ENCODE measurements at regions not wholly inside any gene's neighbourhood (a gene's known extent, or its start where the extent isn't known, plus 50 kb on each side); places are given as distances from the start of the nearest gene placed in this dataset.

DNA sequence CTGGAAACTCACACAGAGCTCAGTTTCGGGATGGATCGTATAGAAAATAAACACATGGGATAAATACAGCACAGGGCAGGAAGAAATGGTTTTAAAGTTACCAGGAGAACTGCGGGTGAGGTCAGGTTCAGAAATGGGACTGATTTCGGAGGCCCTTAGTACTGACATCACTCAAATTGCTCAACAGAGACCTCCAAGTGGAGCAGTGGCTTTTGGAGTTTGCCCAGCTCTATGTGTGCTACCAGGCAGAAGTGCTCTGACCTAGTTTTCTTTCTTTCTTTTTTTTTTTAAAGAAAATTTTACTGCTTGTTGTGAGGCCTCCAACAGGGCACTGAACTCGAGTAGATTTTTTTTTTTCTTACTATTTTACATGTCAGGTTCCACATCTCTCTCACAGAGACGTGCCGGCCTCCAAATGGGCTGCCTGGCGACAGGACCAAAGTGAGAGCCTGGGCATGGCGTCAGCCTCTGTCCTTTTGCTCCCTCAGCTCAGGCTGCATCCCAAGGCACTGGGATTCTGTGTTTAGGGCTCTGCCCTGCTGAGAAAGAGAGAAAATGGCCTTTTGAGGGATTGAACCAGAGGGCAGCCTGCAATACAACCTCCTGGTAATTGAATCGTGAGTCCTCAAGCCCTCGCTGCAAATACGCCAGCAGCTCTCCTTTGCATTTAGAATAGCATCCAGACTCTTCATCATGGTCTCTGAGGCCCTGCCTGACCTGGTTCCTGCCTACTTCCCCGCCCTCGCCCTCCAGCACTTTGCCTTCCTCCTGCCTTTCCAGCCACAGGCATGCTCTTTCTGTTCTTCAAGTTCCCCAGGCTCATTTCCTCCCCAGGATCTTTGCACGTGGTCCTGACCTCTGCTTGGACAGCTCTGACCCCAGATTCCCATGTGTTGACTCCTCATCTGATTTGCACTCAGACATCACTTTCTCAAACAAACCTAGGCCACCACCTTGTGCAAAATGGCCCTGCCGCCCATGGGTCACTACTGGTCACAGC is 173.5 kb downstream of the FGF1 start:
- TF ChIP-seq ZNF776 (CRISPR knock-in tag; IDR thresholded peaks at IDR 0.05), result no peak
- no peak for TF ChIP-seq ZFX (CRISPR knock-in tag; IDR thresholded peaks at IDR 0.05; ENCODE audit: low read depth)
- TF ChIP-seq HNF4A (CRISPR knock-in tag; IDR thresholded peaks at IDR 0.05), result no peak
- TF ChIP-seq, protein P1, sequence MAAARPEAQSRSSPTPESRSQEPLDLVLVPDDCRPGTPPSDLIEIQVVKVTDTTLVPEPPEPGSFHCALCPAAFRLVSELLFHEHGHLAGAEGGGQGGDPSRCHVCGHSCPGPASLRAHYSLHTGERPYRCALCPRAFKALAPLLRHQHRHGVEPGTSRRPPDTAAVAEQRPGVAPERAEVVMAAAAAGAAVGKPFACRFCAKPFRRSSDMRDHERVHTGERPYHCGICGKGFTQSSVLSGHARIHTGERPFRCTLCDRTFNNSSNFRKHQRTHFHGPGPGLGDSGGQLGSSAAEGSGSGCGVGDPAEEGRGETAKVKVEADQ (CRISPR knock-in tag; IDR thresholded peaks at IDR 0.05; ENCODE audit: borderline replicate concordance), result no peak
